Lung (tissue), 11 donors: ENCODE measurements at regions not wholly inside any gene's neighbourhood (a gene's known extent, or its start where the extent isn't known, plus 50 kb on each side); places are given as distances from the start of the nearest gene placed in this dataset.

ENCODE experiments used
- ATAC-seq: fragments of 200-7000 bp; cut with Tn5 transposase; one replicate; pipeline ENCODE4 v1.9.1; 2020; ENCODE audit warnings: moderate number of reproducible peaks; ENCODE audit not compliant: insufficient read depth, low FRiP score
- DNase-seq, 3 donors: peaks; one replicate each; pipeline ENCODE4 v3.0.0-alpha.2; 2013 to 2017
- H3K27ac ChIP-seq, 2 donors: one replicate each; pipeline ENCODE4 v1.5.1; 2013; ENCODE audit warnings: mild to moderate bottlenecking in 2 of 2, moderate library complexity in 2 of 2, control low read depth in 1 of 2, inconsistent platforms in 1 of 2, low read depth in 1 of 2, low read length in 1 of 2
- H3K27me3 ChIP-seq, 3 donors: one replicate each; pipeline ENCODE4 v1.5.1; 2013; ENCODE audit warnings: low read length in 2 of 3; ENCODE audit not compliant: control insufficient read depth in 3 of 3, insufficient read depth in 3 of 3
- H3K36me3 ChIP-seq, 4 donors: one replicate each; pipeline ENCODE4 v1.5.1; 2013; ENCODE audit warnings: low read length in 4 of 4, mild to moderate bottlenecking in 1 of 4, moderate library complexity in 1 of 4; ENCODE audit not compliant: control insufficient read depth in 4 of 4, insufficient read depth in 4 of 4
- H3K4me1 ChIP-seq, 5 donors: one replicate each; pipeline ENCODE4 v1.5.1; 2013; ENCODE audit warnings: low read length in 5 of 5, mild to moderate bottlenecking in 2 of 5, moderate library complexity in 1 of 5; ENCODE audit not compliant: control insufficient read depth in 5 of 5, insufficient read depth in 5 of 5
- H3K4me3 ChIP-seq: one replicate; pipeline ENCODE4 v1.5.1; 2013; ENCODE audit warnings: mild to moderate bottlenecking, control low read depth, moderate library complexity
- H3K9ac ChIP-seq, 2 donors: one replicate each; pipeline ENCODE4 v1.5.1; 2013; ENCODE audit warnings: low read length in 2 of 2, control low read depth in 1 of 2; ENCODE audit not compliant: insufficient read depth in 1 of 2
- H3K9me3 ChIP-seq, 4 donors: one replicate each; pipeline ENCODE4 v1.5.1; 2013; ENCODE audit warnings: low read length in 3 of 4, mild to moderate bottlenecking in 1 of 4, moderate library complexity in 1 of 4; ENCODE audit not compliant: control insufficient read depth in 4 of 4, insufficient read depth in 3 of 4
- WGBS, 2 donors: extraction: QIAGEN DNeasy Blood & Tissue Kit; methylation state at CpG; one replicate each; pipeline ENCODE4 v1.1.7; 2013; 5-methylcytosine and 5-hydroxymethylcytosine counted together
- TF ChIP-seq, protein P1 (sequence below): IDR thresholded peaks from 2 replicates; pipeline ENCODE4 v1.5.1; 2012; ENCODE audit warnings: mild to moderate bottlenecking; ENCODE audit errors: control extremely low read depth, extremely low read depth
- donor health status: control.
- donor health status: control.
- donor health status: Bipolar disorder and iron deficiency.
- donor health status: healthy.
- donor health status: DM: yes; HTN: yes; CAD: no.

DNA sequence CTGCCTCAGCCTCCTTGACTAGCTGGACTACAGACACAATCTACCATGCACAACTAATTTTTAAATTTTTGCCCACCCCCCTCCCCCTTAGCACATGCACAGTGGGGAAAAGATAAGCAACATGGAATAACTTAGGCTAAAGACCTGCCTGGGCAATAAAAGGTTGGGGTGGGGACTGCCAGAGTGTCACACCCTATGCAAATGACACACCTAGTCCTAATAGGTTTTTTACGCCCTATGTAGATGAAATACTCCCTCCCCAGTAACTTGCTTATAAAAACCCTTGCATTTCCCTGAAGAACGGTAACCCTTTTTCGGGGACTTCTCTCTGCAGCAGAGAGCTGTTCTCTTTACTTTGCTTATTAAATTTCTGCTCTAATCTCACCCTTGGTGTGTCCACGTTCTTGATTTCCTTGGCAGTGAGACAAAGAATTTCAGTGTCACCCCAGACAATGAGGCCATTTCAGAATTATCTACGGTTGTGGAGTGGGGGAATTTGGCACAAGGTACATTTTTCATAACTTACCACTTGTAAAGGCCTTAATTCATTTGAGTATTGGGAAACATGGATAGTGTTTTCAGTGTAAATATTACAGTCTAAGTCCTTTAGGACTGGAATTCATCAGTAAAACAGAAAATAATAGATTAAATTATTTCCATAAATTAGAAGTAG, 109.2 kb downstream of the NOL4 start:
- H3K27me3 ChIP-seq: no peaks in the 10 kb centered on the region

GRCh38 chr18:34114996-34115395, 109.7 kb downstream of the NOL4 start:
- Histone ChIP-seq H3K27ac (no peak overlapping the region), H3K9me3 (peaks cover 0 to 4% (median 0%) of the 10 kb centered on the region in 4 donors), H3K4me3 (no peak overlapping the region), H3K4me1 (peaks cover 0 to 4% (median 0%) of the 10 kb centered on the region in 5 donors), H3K27me3 (no peaks in the 10 kb centered on the region), H3K9ac (no peak overlapping the region), H3K36me3 (no peaks in the 10 kb centered on the region)
- TF ChIP-seq, protein P1, sequence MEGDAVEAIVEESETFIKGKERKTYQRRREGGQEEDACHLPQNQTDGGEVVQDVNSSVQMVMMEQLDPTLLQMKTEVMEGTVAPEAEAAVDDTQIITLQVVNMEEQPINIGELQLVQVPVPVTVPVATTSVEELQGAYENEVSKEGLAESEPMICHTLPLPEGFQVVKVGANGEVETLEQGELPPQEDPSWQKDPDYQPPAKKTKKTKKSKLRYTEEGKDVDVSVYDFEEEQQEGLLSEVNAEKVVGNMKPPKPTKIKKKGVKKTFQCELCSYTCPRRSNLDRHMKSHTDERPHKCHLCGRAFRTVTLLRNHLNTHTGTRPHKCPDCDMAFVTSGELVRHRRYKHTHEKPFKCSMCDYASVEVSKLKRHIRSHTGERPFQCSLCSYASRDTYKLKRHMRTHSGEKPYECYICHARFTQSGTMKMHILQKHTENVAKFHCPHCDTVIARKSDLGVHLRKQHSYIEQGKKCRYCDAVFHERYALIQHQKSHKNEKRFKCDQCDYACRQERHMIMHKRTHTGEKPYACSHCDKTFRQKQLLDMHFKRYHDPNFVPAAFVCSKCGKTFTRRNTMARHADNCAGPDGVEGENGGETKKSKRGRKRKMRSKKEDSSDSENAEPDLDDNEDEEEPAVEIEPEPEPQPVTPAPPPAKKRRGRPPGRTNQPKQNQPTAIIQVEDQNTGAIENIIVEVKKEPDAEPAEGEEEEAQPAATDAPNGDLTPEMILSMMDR: no peak
- no peak for DNase-seq
- ATAC-seq: no peak
- 70 to 81% methylated on average over 4 of the region's 4 CpGs for WGBS, 2 donors

More for the DNA sequence above, 109.2 kb downstream of the NOL4 start:
- DNase-seq (peak in 2 of 3 donors; percentile 14 to 27), ATAC-seq (peak; percentile 50)
- no peaks in the 10 kb centered on the region for H3K36me3 ChIP-seq
- H3K9me3 ChIP-seq: peaks cover 0 to 4% (median 0%) of the 10 kb centered on the region in 4 donors
- H3K4me1 ChIP-seq: peaks cover 0 to 4% (median 0%) of the 10 kb centered on the region in 5 donors
- TF ChIP-seq, protein P1: no peak
- H3K9ac ChIP-seq: no peak overlapping the region
- no peak overlapping the region for H3K4me3 ChIP-seq
- no peak overlapping the region for H3K27ac ChIP-seq
- WGBS, 2 donors: 58 to 77% methylated on average over 5 of the region's 5 CpGs

- TF ChIP-seq, protein P1: no peak
- Histone ChIP-seq H3K27ac (no peak overlapping the region), H3K27me3 (no peaks in the 10 kb centered on the region), H3K9ac (no peak overlapping the region), H3K4me1 (no peaks in the 10 kb centered on the region), H3K9me3 (peaks cover 0 to 5% (median 0%) of the 10 kb centered on the region in 4 donors), H3K36me3 (no peaks in the 10 kb centered on the region), H3K4me3 (no peak overlapping the region)
- ATAC-seq (no peak), DNase-seq (no peak)
Measured at GRCh38 chr18:34108206-34108605, 116.5 kb downstream of the NOL4 start.

DNA sequence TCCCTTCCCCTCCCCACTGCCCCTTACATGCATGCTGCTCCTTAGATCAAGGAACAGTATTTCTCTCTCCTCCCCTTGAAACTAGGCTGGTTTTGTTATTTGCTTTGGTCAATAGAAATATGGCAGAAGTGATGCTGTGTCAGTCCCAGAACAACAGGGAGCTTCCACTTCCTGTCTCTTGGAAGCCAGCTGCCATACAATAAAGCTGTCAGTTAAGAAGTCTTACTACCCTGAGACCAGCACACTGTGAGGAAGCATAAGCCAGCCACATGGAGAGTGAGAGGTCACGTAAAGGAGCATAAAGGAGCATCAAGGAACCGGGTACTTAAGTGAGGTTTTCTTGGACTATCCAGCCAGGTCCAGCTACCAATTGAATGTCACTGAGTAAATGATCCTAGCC, 126.6 kb downstream of the NOL4 start:
- H3K27me3 ChIP-seq: no peaks in the 10 kb centered on the region
- no peak for ATAC-seq
- no peak overlapping the region for H3K4me3 ChIP-seq
- H3K36me3 ChIP-seq: no peaks in the 10 kb centered on the region
- 59 to 77% methylated on average over 2 of the region's 2 CpGs for WGBS, 2 donors
- no peak for DNase-seq
- no peak overlapping the region for H3K27ac ChIP-seq
- no peak overlapping the region for H3K9ac ChIP-seq
- TF ChIP-seq, protein P1: no peak
- no peaks in the 10 kb centered on the region for H3K4me1 ChIP-seq
- no peaks in the 10 kb centered on the region for H3K9me3 ChIP-seq
